ENCODE measurements at regions not wholly inside any gene's neighbourhood (a gene's known extent, or its start where the extent isn't known, plus 50 kb on each side); places are given as distances from the start of the nearest gene placed in this dataset.

GRCh38 chr2:198622986-198623730, 818.8 kb downstream of the PLCL1 start:
- TF ChIP-seq POLR2A (IDR thresholded peaks at IDR 0.05; ENCODE audit: low read depth, low read length) (no peak), POLR2AphosphoS5 (IDR thresholded peaks at IDR 0.05; ENCODE audit: low read depth, low read length) (no peak), TAF1 (IDR thresholded peaks at IDR 0.05; ENCODE audit: low read depth, low read length) (no peak)

All from GM12891 (cell line).